Ovary (tissue), 7 donors: ENCODE measurements at regions not wholly inside any gene's neighbourhood (a gene's known extent, or its start where the extent isn't known, plus 50 kb on each side); places are given as distances from the start of the nearest gene placed in this dataset.
"Not testable (repeated sequence)": the region's sequence is repeated elsewhere in the genome, so short reads cannot be mapped to it uniquely, and the experiment has no call there.

Experiments
- DNase-seq, 5 donors: peaks; one replicate each; pipeline ENCODE4 v3.0.0-alpha.2; 2019 to 2020
- H3K27ac ChIP-seq, 2 donors: fragments of 200-600 bp; one replicate each; pipeline versions ENCODE4 v1.5.1 to v1.8.0; 2019 to 2022
- H3K27me3 ChIP-seq: fragments of 200-600 bp; one replicate; pipeline ENCODE4 v1.8.0; 2022
- H3K36me3 ChIP-seq: fragments of 200-600 bp; sonication (generic); one replicate; pipeline ENCODE4 v1.5.1; 2019
- H3K4me1 ChIP-seq: one replicate; pipeline ENCODE4 v1.8.1; 2013; ENCODE audit warnings: mild to moderate bottlenecking, moderate library complexity; ENCODE audit not compliant: insufficient read depth
- H3K4me3 ChIP-seq: fragments of 200-600 bp; sonication (generic); one replicate; pipeline ENCODE4 v1.5.1; 2017
- H3K9me3 ChIP-seq, 2 donors: fragments of 200-600 bp in 1 of 2; sonication (generic) in 1 of 2; one replicate each; pipeline versions ENCODE4 v1.5.1 to v1.8.1; 2013 to 2019; ENCODE audit warnings: mild to moderate bottlenecking in 1 of 2, moderate library complexity in 1 of 2
- CTCF ChIP-seq, 3 donors: fragments of 450-650 bp in 2 of 3; fragments of 200-600 bp in 1 of 3; IDR thresholded peaks; one replicate each; pipeline versions ENCODE4 v1.5.1 to v1.8.0; 2016 to 2022; ENCODE audit warnings: antibody characterized with exemption in 3 of 3, mild to moderate bottlenecking in 1 of 3
- EP300 ChIP-seq: sonication (generic); formaldehyde crosslinking; IDR thresholded peaks from one replicate; pipeline ENCODE4 v1.6.1; 2017; ENCODE audit warnings: antibody characterized with exemption
- POLR2A ChIP-seq: fragments of 450-650 bp; IDR thresholded peaks from one replicate; pipeline ENCODE4 v1.6.1; 2017; ENCODE audit warnings: antibody characterized with exemption, mild to moderate bottlenecking, moderate library complexity
- WGBS, 3 donors: extraction: QIAGEN DNeasy Blood & Tissue Kit in 1 of 3; methylation state at CpG; one replicate each; pipeline versions ENCODE4 v1.1.5 to v1.1.7; 2013 to 2017; 5-methylcytosine and 5-hydroxymethylcytosine counted together
- intact Hi-C, 4 donors: fragments of 100-400 bp; cut with DNase I; formaldehyde crosslinking; loops; one replicate each; pipeline versions ENCODE4 v1.11.0 to v1.15.1; 2022 to 2023
- donor health status: DM: no; HTN: no; CAD: no; lungs with moderate emphysema.
- donor health status: DM: no; HTN: no; CAD: no.
- donor health status: Bipolar disorder and iron deficiency.
- donor health status: DM: no; HTN: no; CAD: no.
- donor health status: DM: yes; HTN: yes; CAD: no.

GRCh38 chr6:133788556-133788955 is 100.4 kb upstream of the TCF21 start:
- intact Hi-C loops: no loop called here
- H3K27ac ChIP-seq: no peak overlapping the region
- H3K4me3 ChIP-seq: no peak overlapping the region
- TF ChIP-seq EP300: no peak
- TF ChIP-seq CTCF (IDR thresholded peaks at IDR 0.05): no peak
- TF ChIP-seq POLR2A: no peak
- H3K27me3 ChIP-seq: no peaks in the 10 kb centered on the region
- H3K36me3 ChIP-seq: no peaks in the 10 kb centered on the region
- no peaks in the 10 kb centered on the region for H3K4me1 ChIP-seq
- H3K9me3 ChIP-seq: peaks cover 0 to 3% of the 10 kb centered on the region in 2 donors
- WGBS, 3 donors: 95 to 96% (median 96%) methylated on average over 3 of the region's 3 CpGs
- no peak for DNase-seq

DNA sequence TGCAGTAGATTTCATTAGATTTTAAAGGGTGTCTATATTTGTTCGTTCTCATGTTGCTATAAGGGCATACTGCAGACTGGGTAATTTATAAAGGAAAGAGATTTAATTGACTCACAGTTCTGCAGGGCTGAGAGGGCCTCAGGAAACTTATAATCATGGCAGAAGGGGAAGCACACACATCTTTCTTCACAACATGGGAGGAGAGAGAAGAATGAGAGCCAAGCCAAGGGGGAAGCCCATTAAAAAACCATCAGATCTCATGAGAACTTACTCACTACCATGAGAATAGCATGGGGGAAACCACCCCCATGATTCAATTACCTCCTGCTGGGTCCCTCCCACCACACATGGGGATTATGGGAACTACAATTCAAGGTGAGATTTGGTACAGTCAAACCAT is 99.5 kb upstream of the TCF21 start:
- H3K27ac ChIP-seq, intact Hi-C loops, H3K27me3 ChIP-seq, H3K4me1 ChIP-seq, H3K36me3 ChIP-seq, H3K4me3 ChIP-seq, H3K9me3 ChIP-seq, DNase-seq: not testable (repeated sequence)
- 91 to 98% (median 96%) methylated on average over 1 of the region's 1 CpG for WGBS, 3 donors

GRCh38 chr6:133790756-133791155 is 98.2 kb upstream of the TCF21 start:
- intact Hi-C loops, H3K4me3 ChIP-seq, H3K9me3 ChIP-seq, DNase-seq, H3K36me3 ChIP-seq, H3K27ac ChIP-seq, H3K4me1 ChIP-seq, H3K27me3 ChIP-seq: not testable (repeated sequence)

DNA sequence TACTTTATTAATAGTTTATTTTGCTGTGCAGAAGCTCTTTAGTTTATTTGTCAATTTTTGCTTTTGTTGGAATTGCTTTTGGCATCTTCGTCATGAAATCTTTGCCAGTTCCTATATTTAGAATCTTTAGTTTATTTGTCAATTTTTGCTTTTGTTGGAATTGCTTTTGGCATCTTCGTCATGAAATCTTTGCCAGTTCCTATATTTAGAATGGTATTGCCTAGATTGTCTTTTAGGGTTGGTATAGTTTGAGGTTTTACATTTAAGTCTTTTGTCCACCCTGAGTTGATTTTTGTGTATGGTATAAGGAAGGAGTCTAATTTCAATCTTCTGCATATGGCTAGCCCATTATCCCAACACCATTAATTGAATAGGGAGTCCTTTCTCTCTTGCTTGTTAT is 93.9 kb upstream of the TCF21 start:
- intact Hi-C loops, H3K27me3 ChIP-seq, H3K27ac ChIP-seq, H3K9me3 ChIP-seq, H3K36me3 ChIP-seq, DNase-seq, H3K4me3 ChIP-seq, H3K4me1 ChIP-seq: not testable (repeated sequence)
- 75 to 77% (median 75%) methylated on average over 2 of the region's 2 CpGs for WGBS, 3 donors

- Histone ChIP-seq H3K4me1 (no peaks in the 10 kb centered on the region), H3K27ac (no peak overlapping the region), H3K4me3 (no peak overlapping the region), H3K27me3 (no peaks in the 10 kb centered on the region), H3K9me3 (no peaks in the 10 kb centered on the region), H3K36me3 (no peaks in the 10 kb centered on the region)
- DNase-seq: no peak
- no peak for TF ChIP-seq CTCF (IDR thresholded peaks at IDR 0.05)
- intact Hi-C loops: no loop called here
- 72 to 86% (median 74%) methylated on average over 1 of the region's 1 CpG for WGBS, 3 donors
These were observed 92.7 kb upstream of the TCF21 start for GRCh38 chr6:133796235-133796634.

GRCh38 chr6:133799043-133799442 is 89.9 kb upstream of the TCF21 start:
- TF ChIP-seq POLR2A (no peak), EP300 (no peak), CTCF (IDR thresholded peaks at IDR 0.05) (no peak)
- 85 to 93% (median 86%) methylated on average over 1 of the region's 1 CpG for WGBS, 3 donors
- intact Hi-C loops: no loop called here
- no peak for DNase-seq
- Histone ChIP-seq H3K27ac (no peak overlapping the region), H3K27me3 (no peaks in the 10 kb centered on the region), H3K36me3 (no peaks in the 10 kb centered on the region), H3K4me3 (no peak overlapping the region), H3K9me3 (no peaks in the 10 kb centered on the region), H3K4me1 (no peaks in the 10 kb centered on the region)
